ENCODE measurements at regions not wholly inside any gene's neighbourhood (a gene's known extent, or its start where the extent isn't known, plus 50 kb on each side); places are given as distances from the start of the nearest gene placed in this dataset.

DNA sequence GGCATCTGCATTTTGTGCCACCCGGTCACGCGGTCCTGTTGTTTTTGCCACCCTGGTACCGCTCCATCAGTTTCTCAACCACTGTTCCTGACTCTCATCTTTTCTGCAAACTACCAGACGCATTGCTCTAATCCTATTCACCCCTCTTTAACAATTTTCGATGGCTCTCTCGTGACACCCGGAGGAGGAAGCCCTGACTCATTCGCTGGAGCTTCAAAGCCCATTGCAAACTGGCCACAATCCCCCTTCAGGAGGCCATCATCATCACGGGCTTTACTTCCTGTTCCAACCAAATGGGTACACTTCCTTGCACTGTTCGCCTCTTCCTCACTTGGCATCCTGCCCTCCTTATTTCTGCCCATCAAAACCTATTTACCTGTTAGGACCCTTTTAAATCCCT lies 155.3 kb downstream of the RGS9 start:
- Histone ChIP-seq H2AK5ac (ENCODE audit: low read depth, low read length) (no peak overlapping the region), H2AK9ac (replicated peaks; ENCODE audit: low read depth, low read length, poor library complexity) (no peak overlapping the region), H3K14ac (replicated peaks; ENCODE audit: low read depth, low read length) (no peak overlapping the region), H3K4me1 (ENCODE audit: control insufficient read depth, insufficient read depth, low read length) (no peaks in the 10 kb centered on the region), H3K4ac (ENCODE audit: low read depth, low read length) (no peak overlapping the region), H3K23ac (ENCODE audit: low read depth, low read length) (no peak overlapping the region), H3K9me3 (ENCODE audit: control insufficient read depth, insufficient read depth, low read length) (peaks cover 6% of the 10 kb centered on the region; the same call in 1 of the 2 replicates), H3K4me2 (ENCODE audit: low read depth, low read length) (no peak overlapping the region), H3K27me3 (ENCODE audit: control insufficient read depth, insufficient read depth, low read length) (no peaks in the 10 kb centered on the region; the same call in none of the 2 replicates), H4K91ac (ENCODE audit: insufficient read depth, low read depth, low read length) (no peak overlapping the region), H3K36me3 (ENCODE audit: control insufficient read depth, insufficient read depth, low read length) (no peaks in the 10 kb centered on the region), H2BK120ac (ENCODE audit: low read depth, low read length) (no peak overlapping the region), H3K9me1 (ENCODE audit: insufficient read depth, low read length) (no peaks in the 10 kb centered on the region), H2AFZ (replicated peaks; ENCODE audit: low read length, poor library complexity) (no peak overlapping the region), H4K8ac (ENCODE audit: low read depth in 2 of 2, low read length in 2 of 2) (no peak overlapping the region), H3K18ac (ENCODE audit: low read depth, low read length) (no peak overlapping the region), H2BK20ac (ENCODE audit: low read depth, low read length) (no peak overlapping the region), H4K20me1 (ENCODE audit: insufficient read depth, low read length) (no peaks in the 10 kb centered on the region), H3K4me3 (ENCODE audit: insufficient read depth, low read depth, low read length) (no peak overlapping the region), H4K5ac (ENCODE audit: low read depth, low read length) (no peak overlapping the region), H3K9ac (ENCODE audit: low read depth, low read length) (no peak overlapping the region), H3K27ac (ENCODE audit: insufficient read depth, low read length) (no peak overlapping the region), H2BK5ac (ENCODE audit: low read depth, low read length, poor library complexity, severe bottlenecking) (no peak overlapping the region), H3K79me1 (ENCODE audit: low read depth in 1 of 2, low read length in 2 of 2) (no peaks in the 10 kb centered on the region), H3K56ac (ENCODE audit: extremely low read depth, insufficient read depth, low read length) (no peak overlapping the region), H2BK15ac (ENCODE audit: low read depth, low read length) (no peak overlapping the region)
- in situ Hi-C loops (cut with MboI; ENCODE audit: low sequenced_read_pairs), result loop anchor here (5.0 kb wide), 1 partner anchor 265 kb away; no protein-coding TSS in a partner anchor
- no TSS peak for BruUV-seq (replicated peaks)
- POLR2A ChIA-PET (ENCODE audit: unreplicated experiment), result no interaction called here
- CTCF ChIA-PET, result no interaction called here
- no peak for DNase-seq
- dilution Hi-C loops (cut with HindIII; ENCODE audit: low sequenced_read_pairs, unreplicated experiment), result no loop called here
- TF ChIP-seq, protein P1, sequence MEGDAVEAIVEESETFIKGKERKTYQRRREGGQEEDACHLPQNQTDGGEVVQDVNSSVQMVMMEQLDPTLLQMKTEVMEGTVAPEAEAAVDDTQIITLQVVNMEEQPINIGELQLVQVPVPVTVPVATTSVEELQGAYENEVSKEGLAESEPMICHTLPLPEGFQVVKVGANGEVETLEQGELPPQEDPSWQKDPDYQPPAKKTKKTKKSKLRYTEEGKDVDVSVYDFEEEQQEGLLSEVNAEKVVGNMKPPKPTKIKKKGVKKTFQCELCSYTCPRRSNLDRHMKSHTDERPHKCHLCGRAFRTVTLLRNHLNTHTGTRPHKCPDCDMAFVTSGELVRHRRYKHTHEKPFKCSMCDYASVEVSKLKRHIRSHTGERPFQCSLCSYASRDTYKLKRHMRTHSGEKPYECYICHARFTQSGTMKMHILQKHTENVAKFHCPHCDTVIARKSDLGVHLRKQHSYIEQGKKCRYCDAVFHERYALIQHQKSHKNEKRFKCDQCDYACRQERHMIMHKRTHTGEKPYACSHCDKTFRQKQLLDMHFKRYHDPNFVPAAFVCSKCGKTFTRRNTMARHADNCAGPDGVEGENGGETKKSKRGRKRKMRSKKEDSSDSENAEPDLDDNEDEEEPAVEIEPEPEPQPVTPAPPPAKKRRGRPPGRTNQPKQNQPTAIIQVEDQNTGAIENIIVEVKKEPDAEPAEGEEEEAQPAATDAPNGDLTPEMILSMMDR (conservative IDR thresholded peaks at IDR 0.05; ENCODE audit: low read depth, low read length), result no peak
- TF ChIP-seq FOS (IDR thresholded peaks at IDR 0.05; ENCODE audit: low read depth, low read length), result no peak
- TF ChIP-seq CEBPB (IDR thresholded peaks at IDR 0.05; ENCODE audit: low read depth, low read length), result no peak
- TF ChIP-seq RAD21 (IDR thresholded peaks at IDR 0.05; ENCODE audit: low read length), result no peak
- TF ChIP-seq MXI1 (IDR thresholded peaks at IDR 0.05; ENCODE audit: borderline replicate concordance, low read depth, low read length), result no peak
- TF ChIP-seq, protein P2, sequence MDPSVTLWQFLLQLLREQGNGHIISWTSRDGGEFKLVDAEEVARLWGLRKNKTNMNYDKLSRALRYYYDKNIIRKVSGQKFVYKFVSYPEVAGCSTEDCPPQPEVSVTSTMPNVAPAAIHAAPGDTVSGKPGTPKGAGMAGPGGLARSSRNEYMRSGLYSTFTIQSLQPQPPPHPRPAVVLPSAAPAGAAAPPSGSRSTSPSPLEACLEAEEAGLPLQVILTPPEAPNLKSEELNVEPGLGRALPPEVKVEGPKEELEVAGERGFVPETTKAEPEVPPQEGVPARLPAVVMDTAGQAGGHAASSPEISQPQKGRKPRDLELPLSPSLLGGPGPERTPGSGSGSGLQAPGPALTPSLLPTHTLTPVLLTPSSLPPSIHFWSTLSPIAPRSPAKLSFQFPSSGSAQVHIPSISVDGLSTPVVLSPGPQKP (IDR thresholded peaks at IDR 0.05; ENCODE audit: borderline replicate concordance, low read depth, low read length), result no peak
- TF ChIP-seq MAFK (IDR thresholded peaks at IDR 0.05; ENCODE audit: low read depth, low read length), result no peak
- no peak for TF ChIP-seq POLR2A (IDR thresholded peaks at IDR 0.05; ENCODE audit: low read depth, low read length)
- no peak for TF ChIP-seq RFX5 (IDR thresholded peaks at IDR 0.05; ENCODE audit: low read depth, low read length)
- no peak for TF ChIP-seq MAZ (IDR thresholded peaks at IDR 0.05; ENCODE audit: borderline replicate concordance, low read depth, low read length)
- TF ChIP-seq CHD1 (IDR thresholded peaks at IDR 0.05; ENCODE audit: low read depth, low read length), result no peak
- no peak for TF ChIP-seq SMC3 (IDR thresholded peaks at IDR 0.05; ENCODE audit: low read depth, low read length)
- no peak for TF ChIP-seq RCOR1 (IDR thresholded peaks at IDR 0.05; ENCODE audit: insufficient replicate concordance, low read length)
- no peak for TF ChIP-seq NFE2L2 (IDR thresholded peaks at IDR 0.05; ENCODE audit: low read depth, low read length)
- 82% methylated on average over 4 of the region's 11 CpGs; no CpG with 5 or more reads in 1 of the 2 experiments for WGBS, 2 experiments (ENCODE audit: extremely low coverage in 2 of 2, insufficient read length in 1 of 2)
- ATAC-seq (ENCODE audit: low read depth), result no peak
- intact Hi-C loops (cut with micrococcal nuclease), result no loop called here

All from IMR-90 (cell line).